NCI-H2107 treated with DMSO at 0.1 percent for 48 hours (cell line): ENCODE measurements at regions not wholly inside any gene's neighbourhood (a gene's known extent, or its start where the extent isn't known, plus 50 kb on each side); places are given as distances from the start of the nearest gene placed in this dataset.
A peak's percentile ranks its signal among the peaks of the same experiment; 100 is the strongest.
"Not testable (repeated sequence)": the region's sequence is repeated elsewhere in the genome, so short reads cannot be mapped to it uniquely, and the experiment has no call there.

ENCODE experiments used
- DNase-seq: peaks from one replicate; lab custom pipeline; 2025; ENCODE audit not compliant: unreplicated experiment; lab: John Stamatoyannopoulos, UW

- DNase-seq: no peak
Measured at GRCh38 chr20:10109641-10110040, 74.9 kb downstream of the ANKEF1 start.

- no peak for DNase-seq
Measured at GRCh38 chr20:10110151-10110550, 75.4 kb downstream of the ANKEF1 start.

GRCh38 chr20:10111139-10111958 is 76.6 kb downstream of the ANKEF1 start:
- DNase-seq: peak; percentile 67

- DNase-seq: no peak
Measured at GRCh38 chr20:10111959-10112250, 77.1 kb downstream of the ANKEF1 start.

GRCh38 chr20:10113746-10114145 is 79.0 kb downstream of the ANKEF1 start:
- no peak for DNase-seq

- no peak for DNase-seq
Measured at GRCh38 chr20:10114598-10114997, 79.8 kb downstream of the ANKEF1 start.

- DNase-seq: no peak
Measured at GRCh38 chr20:10115021-10115420, 80.2 kb downstream of the ANKEF1 start.

GRCh38 chr20:10119336-10119735 is 84.5 kb downstream of the ANKEF1 start:
- DNase-seq: no peak

GRCh38 chr20:10124883-10125282 is 90.1 kb downstream of the ANKEF1 start:
- not testable (repeated sequence) for DNase-seq

- DNase-seq: no peak
Measured at GRCh38 chr20:10125757-10126156, 91.0 kb downstream of the ANKEF1 start.

- DNase-seq: no peak
Measured at GRCh38 chr20:10129749-10130148, 88.9 kb upstream of the SNAP25 start.

- DNase-seq: peak; percentile 75
Measured at GRCh38 chr20:10131732-10132345, 86.8 kb upstream of the SNAP25 start.

GRCh38 chr20:10132387-10132786 is 86.2 kb upstream of the SNAP25 start:
- no peak for DNase-seq

- DNase-seq: no peak
Measured at GRCh38 chr20:10133532-10133931, 85.1 kb upstream of the SNAP25 start.

GRCh38 chr20:10134176-10134575 is 84.5 kb upstream of the SNAP25 start:
- DNase-seq: no peak

- peak; percentile 77 for DNase-seq
Measured at GRCh38 chr20:10135438-10135837, 83.2 kb upstream of the SNAP25 start.

- no peak for DNase-seq
Measured at GRCh38 chr20:10137032-10137431, 81.6 kb upstream of the SNAP25 start.

GRCh38 chr20:10137533-10137932 is 81.1 kb upstream of the SNAP25 start:
- no peak for DNase-seq

GRCh38 chr20:10157549-10157948 is 61.1 kb upstream of the SNAP25 start:
- no peak for DNase-seq

GRCh38 chr20:10167040-10167439 is 51.6 kb upstream of the SNAP25 start:
- DNase-seq: no peak

GRCh38 chr20:10167594-10167993 is 51.0 kb upstream of the SNAP25 start:
- no peak for DNase-seq
